ENCODE measurements at regions not wholly inside any gene's neighbourhood (a gene's known extent, or its start where the extent isn't known, plus 50 kb on each side); places are given as distances from the start of the nearest gene placed in this dataset.

GRCh38 chr1:63245186-63245585 lies 77.2 kb upstream of the FOXD3 start:
- Histone ChIP-seq H3K27ac (ENCODE audit: low read depth, low read length) (no peak overlapping the region), H2AFZ (ENCODE audit: low read depth, low read length, poor library complexity, severe bottlenecking) (no peak overlapping the region), H4K20me1 (ENCODE audit: insufficient read depth) (no peaks in the 10 kb centered on the region), H3K36me3 (ENCODE audit: control insufficient read depth in 1 of 2, insufficient read depth in 2 of 2, low read length in 2 of 2) (no peaks in the 10 kb centered on the region), H3K4me3 (replicated peaks in 1 of 2; ENCODE audit: low read depth in 1 of 2, low read length in 2 of 2) (no peak overlapping the region), H3K9me3 (ENCODE audit: control insufficient read depth in 1 of 2, insufficient read depth in 1 of 2, low read depth in 1 of 2, low read length in 2 of 2) (no peaks in the 10 kb centered on the region), H3K4me1 (ENCODE audit: control insufficient read depth in 1 of 2, insufficient read depth in 2 of 2, low read length in 2 of 2) (no peaks in the 10 kb centered on the region), H3K27me3 (ENCODE audit: insufficient read depth, low read length) (no peaks in the 10 kb centered on the region), H3K4me2 (ENCODE audit: low read length) (no peak overlapping the region), H3K9ac (ENCODE audit: low read length) (no peak overlapping the region), H3K79me2 (ENCODE audit: insufficient read depth, low read length) (no peaks in the 10 kb centered on the region), H3K9me2 (ENCODE audit: insufficient read depth) (no peaks in the 10 kb centered on the region)
- no peak for ATAC-seq
- no TSS peak for BruUV-seq (replicated peaks)
- ChIA-PET POLR2A (no interaction called here), CTCF (no interaction called here), RAD21 (ENCODE audit: low non-redundant PET in 1 of 2, low total read pairs in 2 of 2, uncharacterized antibody in 2 of 2, unreplicated experiment in 2 of 2) (no interaction called here)
- intact Hi-C loops (cut with micrococcal nuclease), result no loop called here
- no peak for DNase-seq (ENCODE audit: low read depth, low spot score)
- TF ChIP-seq FOSL1 (IDR thresholded peaks at IDR 0.05; ENCODE audit: low read depth), result no peak
- no peak for TF ChIP-seq CEBPB (IDR thresholded peaks at IDR 0.05; ENCODE audit: low read depth)
- TF ChIP-seq POLR2AphosphoS5 (IDR thresholded peaks at IDR 0.05; ENCODE audit: low read depth, low read length), result no peak
- no peak for TF ChIP-seq ELF1 (IDR thresholded peaks at IDR 0.05; ENCODE audit: borderline replicate concordance, low read depth)
- TF ChIP-seq JUND (IDR thresholded peaks at IDR 0.05), result no peak
- TF ChIP-seq SIN3A (IDR thresholded peaks at IDR 0.05; ENCODE audit: low read depth), result no peak
- TF ChIP-seq ZFX (IDR thresholded peaks at IDR 0.05), result no peak
- no peak for TF ChIP-seq POLR2A (IDR thresholded peaks at IDR 0.05; ENCODE audit: borderline replicate concordance, extremely low read depth, insufficient read depth, insufficient read length)
- no peak for TF ChIP-seq REST (IDR thresholded peaks at IDR 0.05; ENCODE audit: low read depth)
- TF ChIP-seq ZNF274 (IDR thresholded peaks at IDR 0.05; ENCODE audit: low read depth, low read length), result no peak
- no peak for TF ChIP-seq EGR1 (IDR thresholded peaks at IDR 0.05; ENCODE audit: low read depth)
- TF ChIP-seq EZH2phosphoT487 (IDR thresholded peaks at IDR 0.05; ENCODE audit: borderline replicate concordance), result no peak
- TF ChIP-seq TCF7L2 (IDR thresholded peaks at IDR 0.05; ENCODE audit: borderline replicate concordance, extremely low read depth, insufficient read depth, insufficient read length), result no peak
- no peak for TF ChIP-seq SP1 (IDR thresholded peaks at IDR 0.05; ENCODE audit: low read depth)
- no peak for TF ChIP-seq CTCF (IDR thresholded peaks at IDR 0.05 in 2 of 3, conservative IDR thresholded peaks at IDR 0.05 in 1 of 3; ENCODE audit: borderline replicate concordance in 1 of 3, insufficient read depth in 1 of 3, low read depth in 2 of 3, low read length in 2 of 3)
- no peak for TF ChIP-seq EZH2 (IDR thresholded peaks at IDR 0.05)
- TF ChIP-seq RAD21 (IDR thresholded peaks at IDR 0.05; ENCODE audit: low read depth), result no peak
- no peak for TF ChIP-seq YY1 (IDR thresholded peaks at IDR 0.05; ENCODE audit: extremely low read depth, insufficient replicate concordance, low read depth, low read length)
